ENCODE measurements at regions not wholly inside any gene's neighbourhood (a gene's known extent, or its start where the extent isn't known, plus 50 kb on each side); places are given as distances from the start of the nearest gene placed in this dataset.

DNA sequence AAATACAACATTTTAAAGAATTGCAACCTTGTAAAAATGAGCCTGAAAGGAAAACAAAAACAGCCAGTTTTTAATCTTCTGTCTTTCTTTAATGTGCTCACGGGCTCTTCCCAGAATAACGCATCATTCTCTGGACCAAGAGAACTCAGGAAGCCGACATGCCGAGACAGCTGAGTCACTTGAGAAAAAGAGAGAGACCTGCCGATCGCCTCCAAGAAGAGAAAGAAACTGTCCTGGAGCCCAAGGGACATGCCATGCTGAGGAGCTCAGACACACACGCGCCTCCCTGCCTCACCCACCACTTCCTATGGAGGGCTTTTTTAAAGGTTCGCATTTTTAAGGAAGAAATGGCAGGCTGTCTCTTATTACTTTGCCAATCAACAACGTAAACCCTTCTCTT, 176.4 kb downstream of the ZNF281 start:
- Histone ChIP-seq H3K4me3 (ENCODE audit: low read length) (no peak overlapping the region), H3K36me3 (ENCODE audit: control insufficient read depth, insufficient read depth, low read length) (no peaks in the 10 kb centered on the region), H3K4me1 (ENCODE audit: control insufficient read depth, insufficient read depth, low read length) (no peaks in the 10 kb centered on the region), H3K27ac (ENCODE audit: low read length) (no peak overlapping the region), H3K9me3 (ENCODE audit: control insufficient read depth, insufficient read depth, low read length) (no peaks in the 10 kb centered on the region), H3K27me3 (ENCODE audit: control insufficient read depth, insufficient read depth, low read length) (no peaks in the 10 kb centered on the region)
- H3K4me3 Mint-ChIP-seq, result no peak overlapping the region
- peaks cover 0 to 1% of the 10 kb centered on the region in 2 donors for H3K4me1 Mint-ChIP-seq
- no peaks in the 10 kb centered on the region for H3K9me3 Mint-ChIP-seq
- no peak for DNase-seq
- TF ChIP-seq, protein P1, sequence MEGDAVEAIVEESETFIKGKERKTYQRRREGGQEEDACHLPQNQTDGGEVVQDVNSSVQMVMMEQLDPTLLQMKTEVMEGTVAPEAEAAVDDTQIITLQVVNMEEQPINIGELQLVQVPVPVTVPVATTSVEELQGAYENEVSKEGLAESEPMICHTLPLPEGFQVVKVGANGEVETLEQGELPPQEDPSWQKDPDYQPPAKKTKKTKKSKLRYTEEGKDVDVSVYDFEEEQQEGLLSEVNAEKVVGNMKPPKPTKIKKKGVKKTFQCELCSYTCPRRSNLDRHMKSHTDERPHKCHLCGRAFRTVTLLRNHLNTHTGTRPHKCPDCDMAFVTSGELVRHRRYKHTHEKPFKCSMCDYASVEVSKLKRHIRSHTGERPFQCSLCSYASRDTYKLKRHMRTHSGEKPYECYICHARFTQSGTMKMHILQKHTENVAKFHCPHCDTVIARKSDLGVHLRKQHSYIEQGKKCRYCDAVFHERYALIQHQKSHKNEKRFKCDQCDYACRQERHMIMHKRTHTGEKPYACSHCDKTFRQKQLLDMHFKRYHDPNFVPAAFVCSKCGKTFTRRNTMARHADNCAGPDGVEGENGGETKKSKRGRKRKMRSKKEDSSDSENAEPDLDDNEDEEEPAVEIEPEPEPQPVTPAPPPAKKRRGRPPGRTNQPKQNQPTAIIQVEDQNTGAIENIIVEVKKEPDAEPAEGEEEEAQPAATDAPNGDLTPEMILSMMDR (IDR thresholded peaks at IDR 0.05), result no peak
- no peak overlapping the region for H3K27ac Mint-ChIP-seq
- peaks cover 13 to 25% of the 10 kb centered on the region in 2 donors for H3K27me3 Mint-ChIP-seq (ENCODE audit: low read depth in 2 of 2)
- intact Hi-C loops (cut with micrococcal nuclease), result no loop called here
- ATAC-seq, result no peak
- H3K36me3 Mint-ChIP-seq, result no peaks in the 10 kb centered on the region
- WGBS (ENCODE audit: insufficient coverage), result 74% methylated on average over 10 of the region's 10 CpGs

DNA sequence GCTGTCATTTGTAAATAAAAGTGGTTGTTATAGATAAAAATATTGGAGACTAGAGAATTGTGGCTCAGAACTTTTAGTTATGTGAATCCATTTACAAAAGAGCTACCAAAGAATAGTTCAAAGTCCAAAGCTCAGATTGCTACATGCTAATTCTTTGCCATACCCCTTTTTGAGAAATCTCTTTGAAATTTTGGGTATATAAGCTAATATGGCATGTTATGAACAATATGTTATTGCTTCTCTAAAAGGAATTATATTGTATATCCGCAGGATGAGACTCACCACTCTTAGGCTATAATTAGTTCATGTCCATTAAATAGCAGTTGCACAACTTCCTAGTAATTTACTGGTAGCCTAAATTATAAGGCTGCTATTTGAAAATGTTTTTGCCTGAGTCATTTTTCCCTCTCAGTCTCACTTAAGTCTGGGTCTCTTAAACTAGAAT, 178.0 kb downstream of the ZNF281 start:
- Mint-ChIP-seq H3K9me3 (no peaks in the 10 kb centered on the region), H3K27me3 (ENCODE audit: low read depth in 2 of 2) (peaks cover 19 to 21% of the 10 kb centered on the region in 2 donors), H3K4me3 (no peak overlapping the region), H3K4me1 (peaks cover 3 to 11% of the 10 kb centered on the region in 2 donors), H3K36me3 (no peaks in the 10 kb centered on the region), H3K27ac (no peak overlapping the region)
- Histone ChIP-seq H3K4me3 (ENCODE audit: low read length) (no peak overlapping the region), H3K27ac (ENCODE audit: low read length) (no peak overlapping the region), H3K4me1 (ENCODE audit: control insufficient read depth, insufficient read depth, low read length) (no peaks in the 10 kb centered on the region), H3K27me3 (ENCODE audit: control insufficient read depth, insufficient read depth, low read length) (no peaks in the 10 kb centered on the region), H3K36me3 (ENCODE audit: control insufficient read depth, insufficient read depth, low read length) (no peaks in the 10 kb centered on the region), H3K9me3 (ENCODE audit: control insufficient read depth, insufficient read depth, low read length) (no peaks in the 10 kb centered on the region)
- WGBS (ENCODE audit: insufficient coverage), result no CpG with 5 or more reads among the region's 1 CpG
- ATAC-seq (no peak), DNase-seq (no peak)
- TF ChIP-seq, protein P1 (IDR thresholded peaks at IDR 0.05), result no peak
- intact Hi-C loops (cut with micrococcal nuclease), result no loop called here

DNA sequence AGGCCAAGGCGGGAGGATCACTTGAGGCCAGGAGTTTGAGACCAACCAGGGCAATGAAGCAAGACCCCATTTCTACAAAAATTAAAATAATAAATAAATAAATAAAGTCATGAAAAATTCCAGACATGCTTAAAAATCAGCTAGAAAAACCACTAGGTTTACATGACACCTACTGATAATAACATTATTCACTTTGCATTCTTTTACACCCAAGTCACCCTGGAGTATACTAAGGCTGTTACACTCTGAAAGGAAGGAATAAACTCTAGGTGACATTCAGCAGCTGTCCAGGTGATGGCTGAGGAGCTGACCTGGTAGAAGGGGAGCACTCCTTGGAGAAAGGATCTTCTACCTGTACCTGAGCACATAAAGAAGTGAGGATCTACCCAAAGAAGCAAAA, 179.2 kb downstream of the ZNF281 start:
- H3K27me3 ChIP-seq (ENCODE audit: control insufficient read depth, insufficient read depth, low read length), result no peaks in the 10 kb centered on the region
- H3K9me3 ChIP-seq (ENCODE audit: control insufficient read depth, insufficient read depth, low read length), result no peaks in the 10 kb centered on the region
- ATAC-seq (no peak), DNase-seq (no peak)
- H3K27ac ChIP-seq (ENCODE audit: low read length), result no peak overlapping the region
- Mint-ChIP-seq H3K27me3 (ENCODE audit: low read depth in 2 of 2) (peaks cover 20 to 25% of the 10 kb centered on the region in 2 donors), H3K36me3 (no peaks in the 10 kb centered on the region), H3K9me3 (no peaks in the 10 kb centered on the region), H3K4me3 (no peak overlapping the region), H3K27ac (no peak overlapping the region), H3K4me1 (peaks cover 14 to 21% of the 10 kb centered on the region in 2 donors)
- no peak overlapping the region for H3K4me3 ChIP-seq (ENCODE audit: low read length)
- intact Hi-C loops (cut with micrococcal nuclease), result no loop called here
- TF ChIP-seq, protein P1 (IDR thresholded peaks at IDR 0.05), result no peak
- WGBS (ENCODE audit: insufficient coverage), result no CpG with 5 or more reads among the region's 1 CpG
- H3K36me3 ChIP-seq (ENCODE audit: control insufficient read depth, insufficient read depth, low read length), result no peaks in the 10 kb centered on the region
- no peaks in the 10 kb centered on the region for H3K4me1 ChIP-seq (ENCODE audit: control insufficient read depth, insufficient read depth, low read length)

DNA sequence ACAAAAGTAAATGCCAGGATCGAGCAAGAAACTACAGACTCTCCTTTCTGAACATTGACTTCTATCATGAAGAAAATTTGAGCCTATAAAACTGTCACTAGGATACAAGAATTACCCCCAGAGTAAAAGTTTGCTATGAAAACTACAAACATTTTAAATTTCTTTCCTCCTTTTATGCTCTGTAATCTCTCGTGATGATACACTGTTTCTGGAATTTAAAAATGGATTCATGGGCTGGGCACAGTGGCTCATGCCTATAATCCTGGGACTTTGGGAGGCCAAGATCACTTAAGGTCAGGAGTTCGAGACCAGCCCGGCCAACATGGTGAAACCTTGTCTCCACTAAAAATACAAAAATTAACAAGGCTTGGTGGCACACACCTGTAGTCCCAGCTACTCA, 181.3 kb downstream of the ZNF281 start:
- intact Hi-C loops (cut with micrococcal nuclease), result no loop called here
- TF ChIP-seq, protein P1 (IDR thresholded peaks at IDR 0.05), result no peak
- Mint-ChIP-seq H3K36me3 (no peaks in the 10 kb centered on the region), H3K9me3 (no peaks in the 10 kb centered on the region), H3K27ac (no peak overlapping the region), H3K27me3 (ENCODE audit: low read depth in 2 of 2) (peaks cover 26 to 34% of the 10 kb centered on the region in 2 donors), H3K4me1 (peaks cover 16 to 27% of the 10 kb centered on the region in 2 donors), H3K4me3 (no peak overlapping the region)
- Histone ChIP-seq H3K27ac (ENCODE audit: low read length) (no peak overlapping the region), H3K36me3 (ENCODE audit: control insufficient read depth, insufficient read depth, low read length) (no peaks in the 10 kb centered on the region), H3K4me1 (ENCODE audit: control insufficient read depth, insufficient read depth, low read length) (no peaks in the 10 kb centered on the region), H3K4me3 (ENCODE audit: low read length) (no peak overlapping the region), H3K9me3 (ENCODE audit: control insufficient read depth, insufficient read depth, low read length) (no peaks in the 10 kb centered on the region), H3K27me3 (ENCODE audit: control insufficient read depth, insufficient read depth, low read length) (no peaks in the 10 kb centered on the region)
- no peak for ATAC-seq
- no peak for DNase-seq
- WGBS (ENCODE audit: insufficient coverage), result 88% methylated on average over 4 of the region's 4 CpGs
